ENCODE measurements at regions not wholly inside any gene's neighbourhood (a gene's known extent, or its start where the extent isn't known, plus 50 kb on each side); places are given as distances from the start of the nearest gene placed in this dataset.

DNA sequence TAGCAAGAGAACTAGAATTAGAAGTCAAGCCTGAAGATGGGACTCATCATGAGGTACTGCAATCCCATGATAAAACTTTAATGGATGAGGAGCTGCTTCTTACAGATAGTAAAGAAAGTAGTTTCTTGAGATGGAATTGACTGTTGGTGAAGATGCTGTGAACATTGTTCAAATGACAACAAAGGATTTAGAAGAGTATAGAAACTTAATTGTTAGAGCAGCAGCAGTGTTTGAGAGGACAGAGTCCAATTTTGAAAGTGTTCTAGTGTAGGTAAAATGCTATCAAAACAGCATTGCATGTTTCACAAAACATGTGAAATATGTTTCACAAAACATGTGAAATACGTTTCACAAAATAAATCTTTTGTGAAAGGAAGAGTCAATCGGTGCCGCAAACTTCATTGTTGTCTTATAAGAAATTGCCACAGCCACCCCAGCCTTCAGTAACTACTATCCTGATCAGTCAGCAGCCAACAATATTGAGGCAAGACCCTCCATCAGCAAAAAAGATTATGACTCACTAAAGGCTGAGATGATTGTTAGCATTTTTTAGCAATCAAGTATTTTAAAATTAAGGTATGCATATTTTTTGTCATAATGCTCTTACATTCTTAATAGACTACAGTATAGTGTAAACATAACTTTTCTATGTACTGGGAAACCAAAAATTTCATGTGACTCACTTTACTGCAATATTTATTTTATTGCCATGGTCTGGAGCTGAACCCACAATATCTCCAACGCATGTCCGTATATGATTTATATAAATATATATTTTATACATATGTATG lies 173.4 kb upstream of the BMP4 start:
- DNase-seq (ENCODE audit: low spot score) = no peak

DNA sequence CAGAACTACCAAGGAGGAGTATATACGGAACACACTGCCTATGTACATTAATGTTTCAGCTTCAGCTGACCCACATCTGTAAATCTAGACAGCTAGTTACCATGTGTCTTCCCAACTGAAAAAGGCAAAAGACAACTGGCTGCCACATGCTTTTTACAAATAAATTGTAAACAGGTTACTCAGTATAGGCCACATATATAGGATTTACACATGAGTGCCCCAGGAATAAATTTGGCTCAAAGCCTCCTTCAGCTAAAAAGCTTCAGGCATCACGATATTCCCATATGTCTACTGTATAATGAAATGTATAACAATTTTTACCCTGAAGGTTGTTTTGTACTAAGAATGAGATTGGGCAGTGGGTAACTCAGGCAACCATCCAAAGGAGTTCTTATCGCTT lies 175.9 kb upstream of the BMP4 start:
- no peak for DNase-seq (ENCODE audit: low spot score)

DNA sequence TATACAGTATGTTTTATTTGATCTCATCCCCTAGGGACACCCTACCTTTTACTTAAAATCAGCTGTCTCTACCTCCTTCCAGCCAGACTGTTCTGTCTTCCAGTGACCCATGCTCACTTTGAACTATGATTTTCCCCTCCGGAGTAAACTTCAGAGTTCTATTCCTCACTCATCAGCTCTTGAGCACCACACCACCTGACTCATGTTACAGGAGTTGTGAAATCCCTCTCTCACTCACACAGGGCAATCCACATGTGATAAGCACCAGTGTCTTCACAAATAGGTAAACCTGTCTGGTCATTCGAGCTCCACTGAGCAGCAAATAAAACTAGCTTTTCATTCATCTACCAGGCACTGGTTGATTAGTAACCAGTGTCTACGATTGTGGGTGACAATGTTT lies 177.3 kb upstream of the BMP4 start:
- no peak for DNase-seq (ENCODE audit: low spot score)

DNA sequence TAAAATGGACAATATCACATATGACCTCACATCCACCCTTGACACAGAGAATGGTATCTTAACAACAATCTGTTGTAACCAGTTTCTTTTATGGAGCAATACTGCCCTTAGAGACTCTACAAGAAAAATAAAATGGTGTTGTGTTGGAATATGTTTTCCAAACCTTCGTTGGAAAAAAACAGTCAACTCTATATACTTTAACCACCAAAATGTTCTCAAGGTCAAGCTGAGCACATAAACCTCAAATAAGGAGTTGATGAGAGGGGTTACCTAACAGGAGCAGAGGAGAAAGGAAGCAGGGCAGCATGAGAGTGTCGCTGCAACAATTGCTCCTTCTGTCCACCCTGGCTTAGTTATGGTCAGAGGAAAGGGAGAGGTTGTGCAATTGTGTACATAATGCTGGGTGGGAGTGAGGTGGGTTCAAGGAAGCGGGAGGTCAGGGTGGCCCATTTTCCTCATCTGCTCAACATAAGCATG lies 179.2 kb upstream of the BMP4 start:
- DNase-seq (ENCODE audit: low spot score) = no peak

DNA sequence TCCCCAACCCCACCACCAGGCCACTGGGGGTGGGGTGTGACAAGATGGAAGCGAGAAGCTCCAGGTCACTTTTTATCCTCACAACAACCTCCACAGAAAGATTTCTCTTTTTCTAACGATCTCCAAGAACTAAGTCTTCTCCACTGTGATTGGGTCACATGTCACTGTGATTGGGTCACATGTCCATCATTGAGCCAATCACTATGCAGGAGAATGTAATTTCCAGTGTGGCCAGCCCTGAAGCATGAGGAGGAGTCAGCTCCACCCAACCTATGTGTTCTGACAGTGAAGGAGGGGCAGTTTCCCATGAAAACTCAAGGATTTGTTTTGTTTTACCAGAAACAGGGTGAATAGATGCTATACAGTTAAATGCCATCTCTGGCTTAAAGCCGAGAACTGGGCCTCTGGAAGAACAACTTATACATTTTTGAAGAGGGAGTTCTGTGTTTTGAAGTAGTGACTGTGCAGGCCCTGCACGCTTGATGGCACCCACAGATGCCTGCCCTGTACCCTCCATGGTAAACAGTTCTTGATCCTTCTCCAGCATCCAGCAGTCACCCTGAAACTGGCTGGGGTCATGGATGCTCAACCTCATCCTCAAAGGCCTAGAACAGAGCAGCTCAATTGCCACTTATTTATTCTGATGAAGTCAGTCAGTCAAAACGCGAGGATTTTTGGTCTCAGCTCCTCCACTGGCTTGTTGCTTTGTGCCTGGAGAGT lies 180.4 kb upstream of the BMP4 start:
- DNase-seq (ENCODE audit: low spot score) = no peak

DNA sequence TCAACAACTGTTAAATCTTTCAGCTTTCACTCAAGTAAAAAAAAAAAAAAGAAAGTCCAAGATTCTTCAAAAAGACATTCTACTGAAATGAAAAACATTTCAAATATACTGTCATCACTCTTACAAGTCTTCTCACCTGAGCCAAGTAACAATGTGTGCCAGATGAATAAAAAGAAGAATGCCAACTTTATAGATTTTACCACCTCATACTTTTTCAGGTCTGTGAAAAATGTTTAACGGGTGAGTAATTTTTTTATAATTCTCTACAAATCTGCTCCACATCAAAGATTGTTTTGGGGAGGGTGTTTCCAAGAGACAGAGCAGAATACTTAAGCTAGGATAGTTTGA lies 181.0 kb upstream of the BMP4 start:
- DNase-seq (ENCODE audit: low spot score) = no peak

DNA sequence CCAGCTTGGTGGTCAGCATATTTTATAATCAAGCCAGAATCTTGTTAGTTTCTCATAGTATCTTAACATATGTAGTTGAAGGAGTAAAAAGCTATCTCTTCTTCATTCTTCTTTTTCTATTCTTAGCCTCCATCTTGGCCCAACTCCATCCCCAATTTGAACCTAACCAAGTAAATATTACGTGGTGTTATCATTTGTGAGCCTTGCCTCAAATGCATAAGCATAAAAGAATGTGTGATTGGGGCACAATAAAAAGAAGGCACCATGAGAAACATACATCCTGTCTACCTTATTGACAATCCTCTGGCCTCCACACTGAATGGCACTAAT lies 181.4 kb upstream of the BMP4 start:
- no peak for DNase-seq (ENCODE audit: low spot score)

DNA sequence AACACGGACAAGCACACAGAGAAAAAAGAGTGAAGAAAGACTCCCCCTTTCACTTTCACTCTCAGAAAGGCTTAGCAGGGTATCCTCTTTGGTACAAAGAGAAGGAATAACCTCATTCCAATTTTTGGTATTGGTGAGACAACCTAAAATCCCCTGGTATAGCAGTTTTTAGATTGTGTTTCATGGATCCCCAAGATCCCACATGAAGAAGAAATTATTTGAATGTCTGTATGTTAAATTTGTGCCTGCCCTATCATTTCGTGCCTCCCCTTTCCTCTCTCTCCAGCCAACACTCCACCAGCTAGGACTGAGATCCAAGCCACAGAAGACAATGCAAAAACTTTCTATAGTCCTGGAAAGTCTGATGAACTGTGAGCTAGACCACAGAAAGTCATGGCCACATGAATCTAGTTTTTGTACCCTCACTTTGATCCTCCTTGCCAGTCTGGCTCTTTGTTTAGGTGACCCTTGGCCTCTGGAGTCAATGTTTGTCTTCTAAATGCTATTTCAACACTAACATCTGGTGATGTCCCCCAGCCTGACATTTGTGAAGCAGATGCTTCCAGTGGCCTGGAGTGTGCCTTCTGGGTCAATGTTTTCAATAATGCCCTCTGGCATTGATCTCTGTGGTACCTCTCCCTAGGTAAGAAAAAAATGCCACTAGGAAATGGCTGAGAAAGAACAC lies 181.9 kb upstream of the BMP4 start:
- no peak for DNase-seq (ENCODE audit: low spot score)

DNA sequence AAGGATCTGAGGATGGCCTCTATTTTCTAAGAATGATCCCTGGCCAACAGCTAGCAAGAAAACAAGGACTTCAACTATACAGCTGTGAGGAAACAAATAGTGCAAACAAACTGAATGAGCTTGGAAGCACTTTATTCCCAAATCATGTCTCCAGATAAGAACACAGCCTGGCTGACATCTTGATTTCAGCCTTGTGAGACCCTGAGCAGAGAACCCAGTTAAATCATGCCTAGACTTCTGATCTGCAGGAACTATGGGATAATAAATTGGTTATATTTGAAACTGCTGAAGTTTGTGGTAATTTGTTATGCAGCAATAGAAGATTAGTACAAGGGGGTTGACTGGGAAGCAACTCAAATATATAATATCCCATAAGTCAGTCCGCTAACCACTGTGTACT lies 183.9 kb upstream of the BMP4 start:
- no peak for DNase-seq (ENCODE audit: low spot score)

DNA sequence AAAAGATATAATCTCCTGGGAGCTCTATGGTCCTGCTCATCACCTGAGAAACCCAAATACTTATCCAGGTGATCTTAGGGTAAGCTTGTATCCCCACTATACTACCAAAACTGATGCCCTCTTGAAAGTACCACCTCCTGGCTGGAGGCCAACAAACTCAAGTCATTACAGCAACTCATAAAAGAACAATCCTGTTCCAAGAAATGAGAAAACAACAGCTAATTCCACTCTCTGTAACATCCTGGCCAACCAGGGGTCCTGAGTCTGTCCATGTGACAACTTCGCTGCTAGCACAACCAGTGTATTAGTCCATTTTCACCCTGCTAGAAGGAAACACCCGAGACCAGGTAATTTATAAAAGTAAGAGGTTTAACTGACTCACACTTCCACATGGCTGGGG lies 190.0 kb upstream of the BMP4 start:
- no peak for DNase-seq (ENCODE audit: low spot score)

DNA sequence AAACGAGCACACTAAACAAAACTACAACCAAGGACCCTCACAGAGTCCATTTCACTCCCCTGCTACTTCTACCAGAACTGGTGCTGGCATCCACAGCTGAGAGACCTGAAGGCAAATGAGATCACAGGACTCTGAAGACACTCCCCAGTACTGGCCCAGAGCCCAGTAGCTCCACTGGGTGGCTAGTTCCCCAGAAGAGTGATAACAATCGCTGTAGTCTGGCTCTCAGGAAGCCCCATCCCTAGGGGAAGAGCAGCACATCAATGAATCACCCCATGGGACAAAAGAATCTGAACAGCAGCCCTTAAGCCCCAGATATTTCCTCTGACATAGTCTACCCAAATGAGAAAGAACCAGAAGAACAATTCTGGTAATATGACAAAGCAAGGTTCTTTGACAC lies 190.7 kb upstream of the BMP4 start:
- DNase-seq (ENCODE audit: low spot score) = no peak

DNA sequence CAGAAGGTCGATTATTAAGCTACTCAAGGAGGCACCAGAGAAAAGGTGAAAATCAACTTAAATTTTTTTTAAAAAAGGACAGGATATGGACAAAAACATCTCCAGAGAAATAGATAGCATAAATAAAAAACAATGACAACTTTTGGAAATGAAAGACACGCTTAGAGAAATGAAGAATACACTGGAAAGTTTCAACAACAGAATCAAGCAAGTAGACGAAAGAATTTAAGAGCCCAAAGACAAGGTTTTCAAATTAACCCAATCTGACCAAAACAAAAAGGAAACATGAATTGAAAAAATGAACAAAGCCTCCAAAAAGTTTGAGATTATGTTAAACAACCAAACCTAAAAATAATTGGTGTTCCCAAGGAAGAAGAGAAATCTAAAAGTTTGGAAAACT lies 191.1 kb upstream of the BMP4 start:
- no peak for DNase-seq (ENCODE audit: low spot score)

DNA sequence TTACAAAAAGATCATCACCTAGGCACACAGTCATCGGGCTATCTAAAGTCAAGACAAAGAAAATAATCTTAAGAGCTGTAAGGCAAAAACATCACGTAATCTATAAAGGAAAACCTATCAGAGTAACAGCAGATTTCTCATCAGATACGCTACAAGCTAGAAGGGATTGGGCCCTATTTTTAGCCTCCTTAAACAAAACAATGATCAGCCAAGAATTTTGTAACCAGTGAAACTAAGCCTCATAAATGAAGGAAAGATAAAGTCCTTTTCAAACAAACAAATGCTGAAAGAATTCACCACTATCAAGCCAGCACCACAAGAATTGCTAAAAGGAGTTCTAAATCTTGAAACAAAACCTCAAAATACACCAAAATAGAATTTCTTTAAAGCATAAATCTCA lies 191.6 kb upstream of the BMP4 start:
- DNase-seq (ENCODE audit: low spot score) = no peak

DNA sequence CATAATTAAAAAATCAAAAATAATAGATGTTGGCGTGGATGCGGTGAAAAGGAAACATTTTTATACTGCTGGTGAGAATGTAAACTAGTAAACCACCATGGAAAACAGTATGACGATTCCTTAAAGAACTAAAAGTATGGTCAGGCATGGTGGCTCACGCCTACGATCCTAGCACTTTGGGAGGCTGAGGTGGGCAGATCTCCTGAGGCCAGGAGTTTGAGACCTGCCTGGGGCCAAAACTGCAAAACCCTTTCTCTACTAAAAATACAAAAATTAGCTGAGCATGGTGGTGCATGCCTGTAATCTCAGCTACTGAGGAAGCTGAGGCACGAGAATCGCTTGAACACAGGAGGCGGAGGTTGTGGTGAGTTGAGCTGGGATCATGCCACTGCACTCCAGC lies 195.7 kb upstream of the BMP4 start:
- DNase-seq (ENCODE audit: low spot score) = no peak

DNA sequence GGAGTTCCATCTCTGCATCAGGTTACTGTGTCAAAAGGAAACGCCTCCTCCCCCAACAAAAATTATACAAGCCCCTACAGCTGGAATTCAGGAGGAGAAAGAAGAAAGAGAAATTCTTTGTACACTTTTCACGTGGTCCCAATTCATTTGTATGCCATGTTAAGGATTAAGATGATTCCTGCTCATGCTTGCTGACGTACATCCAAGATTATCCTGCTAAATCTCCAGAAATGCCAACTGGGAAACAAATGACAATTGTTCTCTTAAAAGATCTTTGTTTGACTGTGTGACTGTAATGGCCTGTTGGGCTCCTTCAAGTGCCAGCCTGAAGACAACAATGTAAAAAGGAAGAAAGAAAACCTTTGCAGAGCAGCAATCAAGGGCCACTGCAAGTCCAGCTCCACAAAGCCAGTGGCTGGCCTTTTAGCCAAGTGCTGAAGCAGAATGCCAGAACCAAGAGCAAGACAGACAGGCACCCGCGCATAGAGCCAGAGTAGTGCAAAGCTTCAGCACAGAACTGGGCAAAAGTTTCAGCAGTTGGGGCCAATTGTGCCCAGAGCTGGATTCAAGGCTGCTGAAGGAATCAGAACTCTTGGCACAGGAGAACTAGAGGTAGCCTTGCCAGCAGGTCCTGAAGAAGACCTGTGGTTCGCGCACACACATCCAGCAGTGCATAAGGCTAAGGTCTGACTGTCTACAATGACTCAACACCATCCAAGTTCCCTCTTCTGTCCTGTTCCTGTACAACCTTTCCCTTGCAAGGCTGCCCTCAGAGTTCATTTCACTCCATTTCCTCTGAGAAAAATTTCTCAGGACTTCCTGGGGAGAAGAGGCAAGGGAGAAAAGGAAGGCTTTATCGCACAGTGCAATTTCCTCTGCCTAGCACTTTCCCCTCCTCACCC lies 209.7 kb upstream of the BMP4 start:
- DNase-seq (ENCODE audit: low spot score) = no peak

DNA sequence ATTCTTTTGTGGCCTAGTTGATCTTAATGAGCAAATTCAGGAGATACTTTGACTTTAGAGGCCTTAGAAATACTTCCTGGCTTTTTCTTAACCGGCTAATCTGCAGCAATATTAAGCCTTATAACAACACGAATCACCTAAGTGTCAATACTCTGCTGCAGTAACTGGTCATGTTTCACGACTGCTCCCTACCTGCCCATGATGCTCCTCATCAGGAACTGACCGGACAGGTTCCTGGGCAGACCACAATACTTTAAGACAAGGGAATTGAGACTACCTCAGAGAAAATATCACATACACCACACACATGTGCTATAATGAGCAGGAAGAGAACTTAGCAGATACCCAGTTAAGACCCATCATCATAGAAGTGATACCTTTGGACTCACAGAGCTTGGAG lies 211.9 kb upstream of the BMP4 start:
- DNase-seq (ENCODE audit: low spot score) = no peak

DNA sequence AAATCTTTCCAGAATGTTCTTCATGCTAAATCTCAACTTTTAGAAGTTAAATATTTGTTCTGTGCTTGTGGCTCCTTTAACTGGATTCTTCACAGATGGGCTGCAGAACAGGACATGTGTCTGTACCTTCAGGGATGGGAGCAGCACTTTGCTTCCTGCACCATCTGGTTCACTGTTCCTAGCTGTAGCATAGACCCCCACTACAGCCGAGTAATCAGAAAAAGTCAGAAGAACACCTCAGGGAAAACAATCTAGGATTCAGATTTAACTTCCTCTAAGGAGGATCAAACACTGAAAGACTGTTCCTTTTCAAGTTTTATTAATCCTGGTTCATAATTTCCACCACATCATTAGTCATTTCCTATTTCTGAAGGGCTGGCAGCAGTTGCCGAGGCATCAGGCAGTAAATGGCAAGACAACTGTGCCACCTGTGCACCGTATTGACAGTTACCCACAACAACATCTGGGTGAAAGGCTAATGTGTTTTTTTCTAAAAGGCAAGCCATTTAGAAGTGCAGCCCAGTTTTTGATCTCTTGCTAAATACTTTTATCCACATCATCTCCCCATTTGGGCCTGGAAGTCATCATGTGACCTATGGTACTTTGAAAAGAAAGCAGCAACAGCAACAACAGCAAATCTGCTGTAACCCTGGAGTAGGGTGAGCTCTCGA lies 212.8 kb upstream of the BMP4 start:
- DNase-seq (ENCODE audit: low spot score) = no peak

DNA sequence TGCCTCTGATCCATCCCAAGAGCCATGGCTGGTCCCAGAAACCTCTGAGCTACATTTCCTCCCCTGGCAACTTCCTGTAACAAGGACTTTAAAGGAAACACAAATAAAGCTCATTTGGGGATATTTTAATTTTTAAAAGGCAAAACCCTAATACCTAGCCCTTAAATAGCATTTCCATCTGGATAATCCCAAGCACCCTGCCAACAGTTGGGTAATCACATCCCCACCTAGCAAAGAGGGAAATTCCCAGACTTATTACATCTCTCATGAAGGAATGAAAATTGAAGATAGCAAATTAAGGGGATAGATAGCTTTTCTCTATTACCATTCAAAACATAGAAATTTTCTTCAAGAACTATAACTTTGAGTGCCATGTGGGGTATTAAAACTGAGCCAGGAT lies 213.7 kb upstream of the BMP4 start:
- DNase-seq (ENCODE audit: low spot score) = no peak

DNA sequence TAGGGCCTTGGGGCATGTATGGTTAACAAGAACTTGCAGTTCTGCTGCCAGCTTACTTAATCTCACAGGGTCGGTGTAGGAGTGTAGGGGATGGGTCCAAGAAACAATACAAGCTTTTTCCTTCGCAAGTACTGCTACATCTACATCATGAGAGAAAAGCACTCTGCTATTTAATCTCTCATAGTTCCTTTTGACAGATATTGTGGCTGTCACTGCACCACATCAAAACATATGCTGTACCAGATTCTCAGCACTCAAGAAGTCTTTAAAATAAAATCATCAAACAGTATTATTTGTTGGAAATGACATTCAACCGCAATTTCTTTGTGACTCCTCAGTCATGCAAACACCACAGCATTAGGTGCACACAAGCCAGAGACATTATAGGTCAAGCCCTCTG lies 215.5 kb upstream of the BMP4 start:
- DNase-seq (ENCODE audit: low spot score) = no peak

DNA sequence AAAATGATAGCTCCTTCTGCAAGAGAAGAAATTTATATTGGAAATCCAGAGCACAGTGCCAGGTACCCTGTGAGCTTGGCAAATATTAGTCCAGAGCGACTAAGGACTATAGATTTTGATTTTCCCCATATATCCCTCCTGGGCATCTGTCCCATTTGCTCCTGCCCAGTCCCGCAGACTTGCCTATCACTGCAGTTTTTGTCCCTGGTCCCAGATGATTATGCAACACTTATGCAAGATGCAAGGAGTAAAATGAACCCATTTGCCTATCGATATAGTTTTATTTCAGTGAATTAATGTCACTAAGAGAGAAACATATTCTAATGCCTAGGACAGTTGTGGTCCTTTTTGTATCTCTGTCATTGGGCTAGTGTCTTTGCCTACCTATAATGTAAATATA lies 215.9 kb upstream of the BMP4 start:
- DNase-seq (ENCODE audit: low spot score) = no peak

DNA sequence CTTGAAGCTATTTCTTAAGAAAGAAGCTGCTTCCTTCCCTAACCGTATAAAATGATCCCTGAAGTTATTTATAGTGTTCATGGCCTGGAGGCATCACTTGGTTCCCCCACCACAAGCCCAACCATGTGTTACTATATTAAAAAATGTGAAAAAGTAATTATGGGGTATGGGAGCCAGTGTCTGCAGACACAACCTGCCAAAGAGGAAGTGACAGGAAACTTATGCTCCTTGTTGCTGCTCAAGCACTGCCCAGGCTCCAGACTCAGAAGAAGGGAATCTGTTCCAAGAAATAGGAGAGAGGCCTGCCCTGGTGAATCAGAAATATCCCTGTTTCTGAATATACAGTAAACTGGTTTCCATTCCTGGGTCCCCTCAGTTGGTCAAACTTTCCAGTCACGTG lies 217.2 kb upstream of the BMP4 start:
- DNase-seq (ENCODE audit: low spot score) = no peak

DNA sequence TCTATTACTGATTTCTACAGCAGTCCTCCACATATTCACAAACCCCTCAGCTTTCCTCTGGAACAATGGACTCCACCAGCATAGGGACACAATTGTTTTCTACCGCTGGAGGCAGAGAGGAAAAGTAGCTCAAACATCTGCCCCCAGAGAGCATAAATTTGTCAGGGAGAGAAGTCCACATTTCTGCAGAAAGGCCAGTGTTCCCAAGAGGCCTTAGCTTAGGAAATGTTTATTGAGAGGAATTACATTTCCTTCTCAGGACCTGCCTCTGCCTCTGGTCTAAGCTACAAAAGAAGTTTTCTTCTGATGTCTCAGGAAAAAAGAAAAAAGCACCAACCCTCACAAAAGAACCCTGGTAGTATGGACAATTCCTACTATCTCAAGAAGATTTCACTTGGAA lies 217.8 kb upstream of the BMP4 start:
- DNase-seq (ENCODE audit: low spot score) = no peak

Data from CD4-positive, alpha-beta T cell treated with Interleukin-15 for 4 hours (primary cell).